BE2C (cell line): ENCODE measurements at regions not wholly inside any gene's neighbourhood (a gene's known extent, or its start where the extent isn't known, plus 50 kb on each side); places are given as distances from the start of the nearest gene placed in this dataset.

Experiments
- DNase-seq: peaks from one replicate; pipeline ENCODE4 v3.0.0-alpha.2; 2020
- H3K27me3 ChIP-seq: fragments of 250-450 bp; sonication (Bioruptor Pico); 2 replicates; pipeline ENCODE4 v1.5.1; 2020; ENCODE audit warnings: mild to moderate bottlenecking
- H3K36me3 ChIP-seq: fragments of 250-450 bp; sonication (Bioruptor Pico); 2 replicates; pipeline ENCODE4 v1.5.1; 2020; ENCODE audit warnings: mild to moderate bottlenecking
- H3K4me1 ChIP-seq: fragments of 250-450 bp; sonication (Bioruptor Pico); 2 replicates; pipeline ENCODE4 v1.5.1; 2020
- H3K4me3 ChIP-seq: 2 replicates; pipeline ENCODE4 v1.5.1; 2011; ENCODE audit warnings: low read depth, low read length
- H3K9me3 ChIP-seq: fragments of 250-450 bp; sonication (Bioruptor Pico); 2 replicates; pipeline ENCODE4 v1.5.1; 2020
- TF ChIP-seq, protein P1 (sequence below): IDR thresholded peaks from 2 replicates; pipeline ENCODE4 v1.5.1; 2012; ENCODE audit warnings: mild to moderate bottlenecking, low read depth, low read length

DNA sequence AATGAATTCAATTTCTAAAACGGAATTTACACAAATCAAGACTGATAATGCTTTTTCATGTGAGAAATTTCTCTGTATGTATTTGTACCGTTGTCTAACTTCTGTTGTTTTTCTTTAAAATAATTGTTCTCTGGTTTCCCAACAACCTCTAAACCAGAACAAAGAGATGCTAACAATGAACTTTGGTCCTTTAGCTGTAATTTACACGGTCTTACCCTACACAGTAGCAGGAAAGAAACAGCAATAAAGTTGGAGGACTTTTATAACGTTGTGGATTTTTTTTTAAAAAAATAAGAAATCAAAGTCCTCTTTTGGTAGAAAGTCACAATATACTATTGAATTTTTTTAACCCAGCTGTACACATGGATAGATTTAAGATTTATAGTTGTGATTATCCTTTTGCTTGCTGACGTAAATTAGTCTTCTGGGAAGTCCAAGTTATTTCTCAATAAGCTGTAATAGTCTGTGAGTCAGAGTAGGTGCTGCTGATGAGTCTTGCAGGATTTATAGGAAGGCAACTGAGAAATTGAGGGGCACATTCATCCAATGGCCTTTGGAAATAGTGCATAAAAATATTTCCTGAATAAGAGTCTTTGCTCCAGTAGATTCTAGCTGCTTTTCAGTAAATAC is 76.8 kb upstream of the PCSK1 start:
- Histone ChIP-seq H3K4me1 (no peaks in the 10 kb centered on the region), H3K9me3 (no peaks in the 10 kb centered on the region), H3K4me3 (no peak overlapping the region), H3K27me3 (no peaks in the 10 kb centered on the region), H3K36me3 (no peaks in the 10 kb centered on the region)
- TF ChIP-seq, protein P1, sequence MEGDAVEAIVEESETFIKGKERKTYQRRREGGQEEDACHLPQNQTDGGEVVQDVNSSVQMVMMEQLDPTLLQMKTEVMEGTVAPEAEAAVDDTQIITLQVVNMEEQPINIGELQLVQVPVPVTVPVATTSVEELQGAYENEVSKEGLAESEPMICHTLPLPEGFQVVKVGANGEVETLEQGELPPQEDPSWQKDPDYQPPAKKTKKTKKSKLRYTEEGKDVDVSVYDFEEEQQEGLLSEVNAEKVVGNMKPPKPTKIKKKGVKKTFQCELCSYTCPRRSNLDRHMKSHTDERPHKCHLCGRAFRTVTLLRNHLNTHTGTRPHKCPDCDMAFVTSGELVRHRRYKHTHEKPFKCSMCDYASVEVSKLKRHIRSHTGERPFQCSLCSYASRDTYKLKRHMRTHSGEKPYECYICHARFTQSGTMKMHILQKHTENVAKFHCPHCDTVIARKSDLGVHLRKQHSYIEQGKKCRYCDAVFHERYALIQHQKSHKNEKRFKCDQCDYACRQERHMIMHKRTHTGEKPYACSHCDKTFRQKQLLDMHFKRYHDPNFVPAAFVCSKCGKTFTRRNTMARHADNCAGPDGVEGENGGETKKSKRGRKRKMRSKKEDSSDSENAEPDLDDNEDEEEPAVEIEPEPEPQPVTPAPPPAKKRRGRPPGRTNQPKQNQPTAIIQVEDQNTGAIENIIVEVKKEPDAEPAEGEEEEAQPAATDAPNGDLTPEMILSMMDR: no peak
- DNase-seq: no peak

DNA sequence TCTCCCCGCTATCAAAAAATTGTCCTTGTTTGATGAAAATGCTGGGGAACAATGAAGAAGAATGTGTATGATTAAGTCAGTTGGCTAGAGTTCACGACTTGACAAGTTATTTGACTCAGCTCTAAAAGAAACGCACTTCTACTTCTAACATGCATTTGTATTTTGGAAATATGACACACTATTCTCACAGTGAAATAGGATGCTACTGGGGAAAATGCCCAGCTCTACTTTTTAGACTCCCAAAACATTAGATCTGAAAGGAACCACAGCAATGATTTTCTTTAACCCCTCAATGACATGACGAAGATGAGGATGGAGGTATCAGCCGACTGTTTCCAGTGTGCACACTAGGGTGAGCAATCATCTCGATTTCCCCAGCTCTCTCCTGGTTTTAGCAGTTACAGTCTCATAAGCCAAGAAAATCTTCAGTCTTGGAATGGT is 83.6 kb upstream of the PCSK1 start:
- no peak overlapping the region for H3K4me3 ChIP-seq
- no peaks in the 10 kb centered on the region for H3K36me3 ChIP-seq
- DNase-seq: no peak
- H3K27me3 ChIP-seq: no peaks in the 10 kb centered on the region
- TF ChIP-seq, protein P1: no peak
- H3K9me3 ChIP-seq: no peaks in the 10 kb centered on the region
- H3K4me1 ChIP-seq: no peaks in the 10 kb centered on the region

DNA sequence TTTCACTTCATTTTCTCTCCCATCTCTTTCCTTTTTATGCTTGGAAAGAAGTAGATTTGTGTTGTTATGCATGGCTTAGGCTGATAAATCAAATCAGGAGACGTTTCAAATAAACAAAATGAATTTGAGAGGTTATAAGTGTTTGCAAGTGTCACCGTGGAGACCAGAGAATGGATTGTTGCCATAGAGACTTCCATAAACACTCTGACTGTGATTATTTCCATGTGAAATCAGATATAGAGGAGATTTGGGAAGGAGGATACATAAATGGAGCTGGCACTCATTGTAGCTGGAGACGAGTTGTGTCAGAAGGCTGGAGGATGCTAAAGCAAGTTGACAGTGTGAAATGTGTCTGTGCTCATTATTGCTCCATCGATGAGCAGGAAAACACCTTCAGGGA is 84.2 kb upstream of the PCSK1 start:
- no peak overlapping the region for H3K4me3 ChIP-seq
- DNase-seq: no peak
- TF ChIP-seq, protein P1: no peak
- H3K27me3 ChIP-seq: no peaks in the 10 kb centered on the region
- no peaks in the 10 kb centered on the region for H3K36me3 ChIP-seq
- no peaks in the 10 kb centered on the region for H3K9me3 ChIP-seq
- no peaks in the 10 kb centered on the region for H3K4me1 ChIP-seq

DNA sequence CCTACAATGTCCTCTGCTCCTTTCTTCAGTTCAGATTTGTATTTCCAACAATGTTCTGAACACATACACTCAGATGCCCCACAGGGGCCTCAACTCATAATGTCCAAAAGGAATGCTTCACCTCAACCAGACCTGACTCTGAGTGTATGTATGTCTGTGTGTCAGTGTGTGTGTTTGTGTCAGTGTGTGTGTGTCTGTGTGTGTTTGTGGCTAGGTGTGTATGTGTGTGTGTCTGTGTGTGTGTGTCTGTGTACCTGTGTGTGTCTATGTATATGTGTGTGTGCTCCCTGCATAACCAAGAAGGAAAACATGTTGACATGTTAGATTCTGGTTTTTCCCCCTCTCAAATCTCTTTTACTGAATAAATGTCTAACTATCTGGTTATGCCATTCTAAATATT is 87.3 kb upstream of the PCSK1 start:
- TF ChIP-seq, protein P1: no peak
- no peaks in the 10 kb centered on the region for H3K27me3 ChIP-seq
- H3K36me3 ChIP-seq: no peaks in the 10 kb centered on the region
- no peak for DNase-seq
- no peaks in the 10 kb centered on the region for H3K4me1 ChIP-seq
- H3K4me3 ChIP-seq: no peak overlapping the region
- H3K9me3 ChIP-seq: no peaks in the 10 kb centered on the region

DNA sequence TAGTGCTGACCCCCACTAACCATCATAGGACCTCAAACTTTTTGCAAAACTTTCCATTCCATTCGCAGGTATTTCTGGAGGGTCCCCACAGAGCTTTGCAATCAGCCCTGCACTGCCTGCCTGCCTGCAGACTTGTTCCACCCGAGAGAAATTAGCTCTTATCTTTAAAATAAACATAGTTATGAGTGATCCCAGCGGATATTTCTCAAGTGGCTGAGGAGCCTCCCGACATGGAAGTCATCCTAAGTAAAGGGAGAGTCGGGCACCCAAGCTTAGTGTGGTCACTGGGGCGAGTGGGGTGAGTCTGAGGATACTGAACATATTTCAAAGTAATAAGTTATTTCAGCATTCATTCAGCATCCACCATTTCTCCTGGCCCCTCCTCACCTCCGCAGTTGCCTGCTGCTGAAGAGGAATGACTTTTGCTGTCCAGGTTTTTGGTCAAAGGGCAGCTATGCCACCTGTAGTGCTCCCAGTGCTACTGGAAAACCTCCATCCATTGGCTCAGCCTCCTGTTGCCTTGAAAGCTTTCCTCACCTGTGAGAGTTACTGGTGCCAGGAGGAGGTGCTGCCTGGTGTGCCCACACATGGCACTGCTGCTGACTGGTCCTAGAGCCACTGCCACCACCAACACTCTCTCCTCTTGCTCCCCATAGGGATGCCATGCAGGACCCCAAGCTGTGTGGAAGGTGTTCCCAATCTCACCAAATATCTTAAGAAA is 89.7 kb upstream of the PCSK1 start:
- Histone ChIP-seq H3K27me3 (no peaks in the 10 kb centered on the region), H3K4me3 (no peak overlapping the region), H3K36me3 (no peaks in the 10 kb centered on the region), H3K9me3 (no peaks in the 10 kb centered on the region), H3K4me1 (no peaks in the 10 kb centered on the region)
- no peak for DNase-seq
- TF ChIP-seq, protein P1: no peak
